NB4 (cell line): ENCODE measurements at regions not wholly inside any gene's neighbourhood (a gene's known extent, or its start where the extent isn't known, plus 50 kb on each side); places are given as distances from the start of the nearest gene placed in this dataset.

Experiments used
- POLR2A ChIP-seq: IDR thresholded peaks from 2 replicates; pipeline ENCODE4 v1.6.1; 2011; ENCODE audit warnings: mild to moderate bottlenecking; ENCODE audit not compliant: insufficient read length; ENCODE audit errors: extremely low read depth
- TF ChIP-seq, protein P1 (sequence below): IDR thresholded peaks from one replicate; pipeline ENCODE4 v1.5.1; 2012; ENCODE audit warnings: low read depth, low read length
- TF ChIP-seq, protein P2 (sequence below): IDR thresholded peaks from 2 replicates; pipeline ENCODE4 v1.6.1; 2011; ENCODE audit warnings: low read depth, low read length

DNA sequence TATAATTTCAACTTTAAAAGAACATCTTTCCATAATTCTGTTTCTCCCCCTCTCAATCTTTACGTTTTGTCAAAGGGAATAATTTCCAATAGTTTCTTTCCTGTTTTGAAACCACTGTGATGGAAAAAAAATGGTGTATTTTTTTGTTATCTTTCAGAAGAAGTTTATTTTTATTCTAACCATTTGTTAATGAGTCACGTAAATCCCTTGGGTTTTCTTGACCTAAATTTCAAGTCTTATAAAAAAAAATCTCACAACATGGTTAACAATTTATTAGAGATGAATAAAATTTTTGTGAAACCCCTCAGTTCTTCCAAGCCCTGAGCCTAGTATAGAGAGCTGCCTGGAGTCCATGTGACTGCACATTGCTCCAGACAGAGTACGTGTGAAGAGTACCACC is 106.1 kb upstream of the FBXL17 start:
- TF ChIP-seq POLR2A: no peak
- TF ChIP-seq, protein P1, sequence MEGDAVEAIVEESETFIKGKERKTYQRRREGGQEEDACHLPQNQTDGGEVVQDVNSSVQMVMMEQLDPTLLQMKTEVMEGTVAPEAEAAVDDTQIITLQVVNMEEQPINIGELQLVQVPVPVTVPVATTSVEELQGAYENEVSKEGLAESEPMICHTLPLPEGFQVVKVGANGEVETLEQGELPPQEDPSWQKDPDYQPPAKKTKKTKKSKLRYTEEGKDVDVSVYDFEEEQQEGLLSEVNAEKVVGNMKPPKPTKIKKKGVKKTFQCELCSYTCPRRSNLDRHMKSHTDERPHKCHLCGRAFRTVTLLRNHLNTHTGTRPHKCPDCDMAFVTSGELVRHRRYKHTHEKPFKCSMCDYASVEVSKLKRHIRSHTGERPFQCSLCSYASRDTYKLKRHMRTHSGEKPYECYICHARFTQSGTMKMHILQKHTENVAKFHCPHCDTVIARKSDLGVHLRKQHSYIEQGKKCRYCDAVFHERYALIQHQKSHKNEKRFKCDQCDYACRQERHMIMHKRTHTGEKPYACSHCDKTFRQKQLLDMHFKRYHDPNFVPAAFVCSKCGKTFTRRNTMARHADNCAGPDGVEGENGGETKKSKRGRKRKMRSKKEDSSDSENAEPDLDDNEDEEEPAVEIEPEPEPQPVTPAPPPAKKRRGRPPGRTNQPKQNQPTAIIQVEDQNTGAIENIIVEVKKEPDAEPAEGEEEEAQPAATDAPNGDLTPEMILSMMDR: no peak
- TF ChIP-seq, protein P2, sequence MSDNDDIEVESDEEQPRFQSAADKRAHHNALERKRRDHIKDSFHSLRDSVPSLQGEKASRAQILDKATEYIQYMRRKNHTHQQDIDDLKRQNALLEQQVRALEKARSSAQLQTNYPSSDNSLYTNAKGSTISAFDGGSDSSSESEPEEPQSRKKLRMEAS: no peak
